H1 (cell line): ENCODE measurements at regions not wholly inside any gene's neighbourhood (a gene's known extent, or its start where the extent isn't known, plus 50 kb on each side); places are given as distances from the start of the nearest gene placed in this dataset.

ENCODE experiments used
- CTCF ChIA-PET: fragments of 300-600 bp; sonication (Branson Sonifier 250); formaldehyde crosslinking; loops from one replicate; lab custom pipeline; 2021; ENCODE audit not compliant: partially characterized antibody; lab: Charles Lee
- POLR2A ChIA-PET: fragments of 300-600 bp; sonication (Branson Sonifier 250); formaldehyde crosslinking; loops from one replicate; lab custom pipeline; 2021; ENCODE audit warnings: inconsistent platforms; ENCODE audit not compliant: partially characterized antibody; lab: Charles Lee
- DNase-seq, 2 experiments: peaks; one replicate each; pipeline versions ENCODE4 v3.0.0 to v3.0.0-alpha.2; 2010 to 2022; ENCODE audit warnings: low spot score in 2 of 2, low read depth in 1 of 2, mixed read lengths in 1 of 2
- FAIRE-seq: peaks from 2 replicates; lab custom pipeline; 2011; peaks lifted over from hg19 to GRCh38; lab: Jason Lieb, UNC
- H2AFZ ChIP-seq: 2 replicates; pipeline ENCODE4 v1.8.1; 2012; ENCODE audit warnings: low read length, inconsistent platforms
- H2AK5ac ChIP-seq: 2 replicates; pipeline ENCODE4 v1.6.1; 2013; ENCODE audit warnings: low read depth, low read length
- H2BK120ac ChIP-seq: replicated peaks from 2 replicates; pipeline ENCODE3; 2013; ENCODE audit warnings: low read depth, low read length, inconsistent platforms
- H2BK12ac ChIP-seq: 2 replicates; pipeline ENCODE4 v1.6.1; 2013; ENCODE audit warnings: low read depth, low read length
- H2BK15ac ChIP-seq: 2 replicates; pipeline ENCODE4 v1.6.1; 2013; ENCODE audit warnings: low read length
- H2BK20ac ChIP-seq: 2 replicates; pipeline ENCODE4 v1.6.1; 2013; ENCODE audit warnings: low read length
- H2BK5ac ChIP-seq: 2 replicates; pipeline ENCODE4 v1.6.1; 2013; ENCODE audit warnings: low read depth, low read length
- H3K14ac ChIP-seq: 2 replicates; pipeline ENCODE4 v1.6.1; 2013; ENCODE audit warnings: inconsistent platforms; ENCODE audit not compliant: insufficient read length
- H3K18ac ChIP-seq: 2 replicates; pipeline ENCODE4 v1.6.1; 2013; ENCODE audit warnings: low read length; ENCODE audit errors: extremely low read depth
- H3K23ac ChIP-seq: 2 replicates; pipeline ENCODE4 v1.6.1; 2013; ENCODE audit warnings: inconsistent platforms; ENCODE audit not compliant: insufficient read length
- H3K23me2 ChIP-seq: 2 replicates; pipeline ENCODE4 v1.6.1; 2013; ENCODE audit warnings: low read depth, low read length
- H3K27ac ChIP-seq: 2 replicates; pipeline ENCODE4 v1.6.1; 2011; ENCODE audit warnings: low read depth, low read length, inconsistent platforms
- H3K27me3 ChIP-seq, 4 experiments: replicated peaks in 1 of 4; 1 replicate in 1 of 4; 2 replicates in 3 of 4; pipeline versions ENCODE4 v1.6.1 to v1.8.1; 2011 to 2013; ENCODE audit warnings: low read length in 3 of 4, mild to moderate bottlenecking in 3 of 4, inconsistent platforms in 2 of 4, mixed read lengths in 2 of 4, moderate library complexity in 1 of 4; ENCODE audit not compliant: control insufficient read depth in 3 of 4, insufficient read depth in 3 of 4; ENCODE audit errors: extremely low read depth in 1 of 4
- H3K36me3 ChIP-seq, 4 experiments: 2 replicates each; pipeline versions ENCODE4 v1.6.1 to v1.8.1; 2011 to 2013; ENCODE audit warnings: mild to moderate bottlenecking in 4 of 4, low read length in 3 of 4, moderate library complexity in 2 of 4, control low read depth in 1 of 4, inconsistent platforms in 1 of 4; ENCODE audit not compliant: insufficient read depth in 4 of 4, control insufficient read depth in 2 of 4
- H3K4ac ChIP-seq: replicated peaks from 2 replicates; pipeline ENCODE3; 2013; ENCODE audit warnings: low read length, low read depth, mixed read lengths, inconsistent platforms; ENCODE audit not compliant: insufficient read length
- H3K4me1 ChIP-seq, 4 experiments: replicated peaks in 1 of 4; 1 replicate in 1 of 4; 2 replicates in 3 of 4; pipeline versions ENCODE4 v1.6.1 to v1.8.1; 2011 to 2013; ENCODE audit warnings: low read length in 3 of 4, inconsistent platforms in 2 of 4, mixed read lengths in 1 of 4; ENCODE audit not compliant: insufficient read depth in 4 of 4, control insufficient read depth in 3 of 4
- H3K4me2 ChIP-seq, 2 experiments: 2 replicates each; pipeline versions ENCODE4 v1.6.1 to v1.8.1; 2011 to 2013; ENCODE audit warnings: low read depth in 2 of 2, low read length in 2 of 2, control low read depth in 1 of 2, inconsistent platforms in 1 of 2, mild to moderate bottlenecking in 1 of 2; ENCODE audit not compliant: insufficient read depth in 1 of 2
- H3K4me3 ChIP-seq, 4 experiments: fragments of 200-600, 300-600 bp in 1 of 4; sonication (generic), shearing (Covaris generic), sonication (Bioruptor Twin) in 1 of 4; 2 replicates each; pipeline versions ENCODE4 v1.5.1 to v1.8.1; 2011 to 2016; ENCODE audit warnings: low read length in 4 of 4, low read depth in 3 of 4, control low read depth in 2 of 4, inconsistent platforms in 2 of 4, mild to moderate bottlenecking in 2 of 4, mixed read lengths in 1 of 4, moderate library complexity in 1 of 4; ENCODE audit not compliant: insufficient read depth in 2 of 4; ENCODE audit errors: extremely low read depth in 1 of 4
- H3K56ac ChIP-seq: replicated peaks from 2 replicates; pipeline ENCODE3; 2013; ENCODE audit warnings: low read depth, mild to moderate bottlenecking, mixed read lengths, low read length, inconsistent platforms; ENCODE audit not compliant: insufficient read length
- H3K79me1 ChIP-seq: 2 replicates; pipeline ENCODE4 v1.6.1; 2013; ENCODE audit warnings: low read depth, low read length, control low read depth
- H3K79me2 ChIP-seq, 2 experiments: 2 replicates each; pipeline versions ENCODE4 v1.6.1 to v1.8.1; 2012 to 2013; ENCODE audit warnings: low read length in 2 of 2, mild to moderate bottlenecking in 2 of 2, inconsistent platforms in 1 of 2; ENCODE audit not compliant: insufficient read depth in 2 of 2, control insufficient read depth in 1 of 2
- H3K9ac ChIP-seq, 4 experiments: replicated peaks in 1 of 4; 1 replicate in 1 of 4; 2 replicates in 3 of 4; pipeline versions ENCODE4 v1.6.1 to v1.8.1; 2011 to 2013; ENCODE audit warnings: low read depth in 3 of 4, low read length in 3 of 4, control low read depth in 2 of 4, mild to moderate bottlenecking in 2 of 4, moderate library complexity in 2 of 4, inconsistent platforms in 1 of 4; ENCODE audit errors: extremely low read depth in 1 of 4
- H3K9me3 ChIP-seq, 2 experiments: 2 replicates each; pipeline versions ENCODE4 v1.6.1 to v1.8.1; 2012 to 2013; ENCODE audit warnings: mild to moderate bottlenecking in 2 of 2, moderate library complexity in 2 of 2, control low read depth in 1 of 2, inconsistent platforms in 1 of 2, low read depth in 1 of 2, low read length in 1 of 2, mixed read lengths in 1 of 2; ENCODE audit not compliant: insufficient read depth in 2 of 2
- H4K20me1 ChIP-seq, 2 experiments: replicated peaks in 1 of 2; 2 replicates each; pipeline versions ENCODE3 to v1.8.1; 2011 to 2013; ENCODE audit warnings: inconsistent platforms in 2 of 2, low read length in 2 of 2, mild to moderate bottlenecking in 1 of 2; ENCODE audit not compliant: insufficient read depth in 2 of 2, control insufficient read depth in 1 of 2
- H4K5ac ChIP-seq: 2 replicates; pipeline ENCODE4 v1.6.1; 2013; ENCODE audit warnings: low read length, low read depth, mixed read lengths, inconsistent platforms; ENCODE audit not compliant: insufficient read length
- H4K8ac ChIP-seq: 2 replicates; pipeline ENCODE4 v1.8.0; 2013; ENCODE audit warnings: mild to moderate bottlenecking, moderate library complexity, low read length, inconsistent platforms; ENCODE audit not compliant: insufficient read depth; ENCODE audit errors: extremely low read depth
- H4K91ac ChIP-seq: replicated peaks from 2 replicates; pipeline ENCODE3; 2013; ENCODE audit warnings: low read length, mixed read lengths, inconsistent platforms; ENCODE audit not compliant: insufficient read length
- ATF2 ChIP-seq: IDR thresholded peaks from 2 replicates; pipeline ENCODE4 v1.6.1; 2012; ENCODE audit warnings: low read length, inconsistent platforms
- BCL11A ChIP-seq, 2 experiments: IDR thresholded peaks; one replicate each; pipeline ENCODE4 v1.6.1; 2011; ENCODE audit warnings: low read depth in 2 of 2, low read length in 2 of 2, mild to moderate bottlenecking in 2 of 2
- CHD1 ChIP-seq: IDR thresholded peaks from 2 replicates; pipeline ENCODE4 v1.6.1; 2012; ENCODE audit warnings: low read depth, low read length, improper control_type of control experiment
- CHD2 ChIP-seq: IDR thresholded peaks from 2 replicates; pipeline ENCODE4 v1.6.1; 2012; ENCODE audit warnings: low read length, improper control_type of control experiment
- EGR1 ChIP-seq: IDR thresholded peaks from 2 replicates; pipeline ENCODE4 v1.6.1; 2011; ENCODE audit warnings: low read depth, low read length, borderline replicate concordance
- FOSL1 ChIP-seq: IDR thresholded peaks from 2 replicates; pipeline ENCODE4 v1.6.1; 2011; ENCODE audit warnings: mild to moderate bottlenecking, low read depth, low read length, moderate library complexity; ENCODE audit not compliant: insufficient read depth
- GABPA ChIP-seq: IDR thresholded peaks from 2 replicates; pipeline ENCODE4 v1.6.1; 2011; ENCODE audit warnings: mild to moderate bottlenecking, low read length, moderate library complexity, borderline replicate concordance; ENCODE audit not compliant: insufficient read depth
- GTF2F1 ChIP-seq: IDR thresholded peaks from 2 replicates; pipeline ENCODE4 v1.6.1; 2012; ENCODE audit warnings: low read depth, low read length, improper control_type of control experiment, borderline replicate concordance
- PHF8 ChIP-seq: fragments of 200-600 bp; sonication (generic); conservative IDR thresholded peaks from 2 replicates; pipeline ENCODE4 v1.7.1; 2012; ENCODE audit warnings: low read depth, mild to moderate bottlenecking, inconsistent platforms, low read length, moderate library complexity
- POU5F1 ChIP-seq: IDR thresholded peaks from 2 replicates; pipeline ENCODE4 v1.6.1; 2011; ENCODE audit warnings: low read depth, mild to moderate bottlenecking, low read length, moderate library complexity
- RBBP5 ChIP-seq: IDR thresholded peaks from 2 replicates; pipeline ENCODE4 v1.7.1; 2012; ENCODE audit warnings: low read depth, mild to moderate bottlenecking, inconsistent platforms, low read length, moderate library complexity, borderline replicate concordance
- RXRA ChIP-seq: IDR thresholded peaks from 2 replicates; pipeline ENCODE4 v1.6.1; 2011; ENCODE audit warnings: low read depth, mild to moderate bottlenecking, low read length, moderate library complexity; ENCODE audit not compliant: insufficient read depth
- YY1 ChIP-seq: IDR thresholded peaks from 2 replicates; pipeline ENCODE4 v1.6.1; 2011; ENCODE audit warnings: low read depth, mild to moderate bottlenecking, low read length
- WGBS, 2 experiments: shearing (Covaris generic) in 1 of 2; methylation state at CpG; one replicate each; pipeline versions ENCODE4 v1.1.6 to v1.1.7; 2013 to 2015; ENCODE audit warnings: low lambda C conversion rate in 2 of 2, mixed read lengths in 2 of 2, inconsistent platforms in 1 of 2, low coverage in 1 of 2, missing lambda C conversion rate in 1 of 2; ENCODE audit not compliant: insufficient replicate concordance in 2 of 2, insufficient coverage in 1 of 2, insufficient read length in 1 of 2; ENCODE audit errors: extremely low coverage in 1 of 2, missing lambda C conversion rate in 1 of 2; 5-methylcytosine and 5-hydroxymethylcytosine counted together

GRCh38 chr10:70998086-70998485 is 109.7 kb upstream of the PCBD1 start:
- Histone ChIP-seq H2BK12ac (no peak overlapping the region), H3K4me2 (no peak overlapping the region), H4K8ac (no peak overlapping the region), H3K27ac (no peak overlapping the region), H2BK15ac (no peak overlapping the region), H3K4me3 (no peak overlapping the region), H2BK20ac (no peak overlapping the region), H3K14ac (no peak overlapping the region), H3K4me1 (no peaks in the 10 kb centered on the region), H4K20me1 (no peaks in the 10 kb centered on the region), H2BK120ac (no peak overlapping the region), H3K9me3 (no peaks in the 10 kb centered on the region), H4K91ac (no peak overlapping the region), H3K9ac (no peak overlapping the region), H3K23ac (no peak overlapping the region), H3K36me3 (no peaks in the 10 kb centered on the region), H3K18ac (no peak overlapping the region), H3K79me2 (no peaks in the 10 kb centered on the region), H2AK5ac (no peak overlapping the region), H3K4ac (no peak overlapping the region), H3K27me3 (peaks cover 0 to 3% (median 0%) of the 10 kb centered on the region in 4 experiments; a peak in 1 of 7 replicates), H4K5ac (no peak overlapping the region), H3K79me1 (no peaks in the 10 kb centered on the region), H3K56ac (no peak overlapping the region), H3K23me2 (no peaks in the 10 kb centered on the region), H2AFZ (no peak overlapping the region), H2BK5ac (no peak overlapping the region)
- ChIA-PET POLR2A (no interaction called here), CTCF (interaction anchor here (1.2 to 1.4 kb wide), 4 partner anchors 9 to 72 kb away, joined by 3 to 6 read pairs (median 4); no protein-coding TSS in a partner anchor)
- FAIRE-seq = no peak
- DNase-seq = no peak
- 79% methylated on average over 9 of the region's 9 CpGs; no CpG with 5 or more reads in 1 of the 2 experiments for WGBS, 2 experiments
- no peak for TF ChIP-seq EGR1
- TF ChIP-seq RXRA = no peak
- TF ChIP-seq CHD1 = no peak
- TF ChIP-seq FOSL1 = no peak
- no peak for TF ChIP-seq YY1
- no peak for TF ChIP-seq ATF2
- TF ChIP-seq BCL11A (IDR thresholded peaks at IDR 0.05; ENCODE audit: low read depth in 2 of 2, low read length in 2 of 2) = no peak
- no peak for TF ChIP-seq PHF8
- TF ChIP-seq GTF2F1 = no peak
- TF ChIP-seq POU5F1 = no peak
- TF ChIP-seq GABPA = no peak
- TF ChIP-seq RBBP5 = no peak
- TF ChIP-seq CHD2 = no peak
